ENCODE measurements at regions not wholly inside any gene's neighbourhood (a gene's known extent, or its start where the extent isn't known, plus 50 kb on each side); places are given as distances from the start of the nearest gene placed in this dataset.
"Not testable (repeated sequence)": the region's sequence is repeated elsewhere in the genome, so short reads cannot be mapped to it uniquely, and the experiment has no call there.

GRCh38 chr15:69685512-69686452 is 233.2 kb downstream of the RPLP1 start:
- no peak for DNase-seq

GRCh38 chr15:69686626-69687025 is 234.0 kb downstream of the RPLP1 start:
- no peak for DNase-seq

- no peak for DNase-seq
Observed at GRCh38 chr15:69689133-69689532, 236.5 kb downstream of the RPLP1 start.

GRCh38 chr15:69691307-69692015 is 238.8 kb downstream of the RPLP1 start:
- DNase-seq: no peak

- no peak for DNase-seq
Observed at GRCh38 chr15:69692342-69692741, 239.7 kb downstream of the RPLP1 start.

GRCh38 chr15:69693059-69693458 is 240.4 kb downstream of the RPLP1 start:
- DNase-seq: no peak

GRCh38 chr15:69696946-69697345 is 244.3 kb downstream of the RPLP1 start:
- no peak for DNase-seq

GRCh38 chr15:69697916-69698315 is 245.3 kb downstream of the RPLP1 start:
- DNase-seq: no peak

DNA sequence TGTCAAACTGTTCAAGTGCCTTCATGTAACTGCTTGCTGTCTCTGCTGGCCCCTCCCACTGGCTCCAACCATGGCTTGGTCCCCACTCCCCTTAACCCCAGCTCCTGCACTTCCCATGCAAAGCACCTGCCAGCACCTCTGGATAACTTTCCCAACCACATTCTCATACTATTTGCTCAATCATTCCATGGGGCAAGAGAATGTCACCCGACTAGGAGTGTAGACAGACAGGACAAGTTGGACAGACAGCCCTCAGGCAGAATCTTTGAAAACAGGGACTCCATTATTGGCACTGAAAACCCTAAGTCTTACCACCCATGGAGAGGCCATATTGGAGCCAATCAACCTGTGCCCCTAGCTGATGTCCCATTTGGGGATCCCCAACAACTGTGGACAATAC is 246.5 kb downstream of the RPLP1 start:
- DNase-seq: no peak

- no peak for DNase-seq
Observed at GRCh38 chr15:69700380-69700779, 247.8 kb downstream of the RPLP1 start.

GRCh38 chr15:69701198-69701597 is 248.6 kb downstream of the RPLP1 start:
- no peak for DNase-seq

GRCh38 chr15:69703532-69704187 is 251.0 kb downstream of the RPLP1 start:
- DNase-seq: no peak

DNA sequence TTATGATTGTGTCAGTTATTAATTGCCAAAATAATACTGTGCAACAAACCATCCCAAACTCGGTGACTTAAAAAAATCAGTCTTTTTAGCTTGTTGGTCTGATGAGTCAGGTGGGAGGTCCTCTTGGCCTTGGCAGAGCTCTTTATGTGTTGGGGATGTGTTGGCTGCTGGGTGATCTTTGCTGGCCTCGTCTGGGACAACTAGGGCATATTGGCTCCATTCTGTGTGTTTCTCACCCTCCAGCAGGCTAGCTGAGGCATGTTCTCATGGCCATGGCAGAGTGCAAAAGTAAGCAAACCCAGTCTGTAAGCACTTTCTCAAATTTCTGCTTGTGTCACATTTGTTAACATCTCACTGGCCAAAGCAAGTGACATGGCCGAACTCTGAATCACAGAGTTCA is 251.6 kb downstream of the RPLP1 start:
- DNase-seq: no peak

DNA sequence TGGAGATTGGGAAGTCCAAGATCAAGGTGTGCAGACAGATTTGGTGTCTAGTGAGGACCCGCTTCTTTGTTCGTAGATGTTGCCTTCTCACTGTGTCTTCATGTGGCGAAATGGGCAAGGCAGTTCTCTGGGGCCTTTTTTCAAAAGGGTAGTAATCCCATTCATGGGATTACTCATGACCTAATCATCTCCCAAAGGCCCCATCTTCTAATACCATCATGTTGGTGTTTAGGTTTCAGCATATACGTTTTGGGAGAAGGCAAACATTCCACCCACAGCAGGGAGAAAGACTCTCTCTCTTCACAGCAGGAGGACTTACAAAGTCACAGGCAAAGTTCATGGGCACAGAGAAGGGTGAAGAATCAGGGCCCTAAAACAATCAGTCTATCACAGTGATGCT is 252.1 kb downstream of the RPLP1 start:
- no peak for DNase-seq

DNA sequence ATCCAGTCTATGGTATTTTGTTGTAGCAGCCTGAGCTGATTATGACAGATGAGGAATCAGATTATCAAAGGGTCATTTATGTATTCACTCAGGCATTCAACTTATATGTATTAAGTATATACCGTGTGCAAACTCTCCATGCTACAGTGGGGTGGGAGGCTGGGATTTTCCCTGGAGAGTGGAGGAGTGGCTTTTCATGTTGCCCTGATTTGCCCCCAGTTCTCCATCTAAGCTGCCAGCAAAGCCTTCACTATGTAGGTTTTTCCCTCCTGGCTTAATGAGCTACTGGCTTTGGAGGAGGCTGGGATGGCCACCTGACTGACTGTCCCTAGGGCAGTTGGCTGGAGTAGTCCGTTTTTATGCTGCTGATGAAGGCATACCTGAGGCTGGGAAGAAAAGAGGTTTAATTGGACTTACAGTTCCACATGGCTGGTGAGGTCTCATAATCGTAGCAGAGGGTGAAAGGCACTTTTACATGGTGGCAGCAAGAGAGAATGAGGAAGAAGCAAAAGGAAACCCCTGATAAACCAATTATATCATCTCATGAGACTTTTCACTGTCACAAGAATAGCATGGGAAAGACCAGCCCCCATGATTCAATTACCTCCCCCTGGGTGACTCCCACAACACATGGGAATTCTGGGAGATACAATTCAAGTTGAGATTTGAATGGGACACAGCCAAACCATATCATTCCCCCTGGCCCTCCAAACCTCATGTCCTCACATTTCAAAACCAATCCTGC is 253.9 kb downstream of the RPLP1 start:
- no peak for DNase-seq

GRCh38 chr15:69707241-69707640 is 254.6 kb downstream of the RPLP1 start:
- DNase-seq: not testable (repeated sequence)

- not testable (repeated sequence) for DNase-seq
Observed at GRCh38 chr15:69708436-69709122, 256.0 kb downstream of the RPLP1 start.

DNA sequence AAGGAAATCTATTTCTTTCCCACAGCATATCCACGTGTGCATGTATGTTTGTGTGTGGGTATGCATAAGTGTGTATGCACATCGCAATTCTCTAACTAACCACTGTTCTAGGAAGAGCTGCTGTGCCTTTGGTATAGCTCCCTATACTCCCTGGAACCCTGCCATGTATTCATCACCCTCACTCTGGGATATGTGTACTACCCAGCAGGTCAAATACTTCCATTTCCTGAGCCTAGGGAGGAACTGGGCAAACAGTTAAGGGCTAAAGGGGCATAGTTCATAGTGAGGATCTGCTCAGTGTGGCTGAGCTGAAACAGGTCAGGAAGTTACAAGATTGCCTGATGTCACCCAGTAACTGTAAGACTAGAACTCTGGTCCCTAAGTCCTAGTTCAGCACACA is 260.4 kb downstream of the RPLP1 start:
- no peak for DNase-seq

GRCh38 chr15:69713726-69714559 is 261.3 kb downstream of the RPLP1 start:
- DNase-seq: peak in 4 of 5 experiments; percentile 24 to 97 (median 63)

DNA sequence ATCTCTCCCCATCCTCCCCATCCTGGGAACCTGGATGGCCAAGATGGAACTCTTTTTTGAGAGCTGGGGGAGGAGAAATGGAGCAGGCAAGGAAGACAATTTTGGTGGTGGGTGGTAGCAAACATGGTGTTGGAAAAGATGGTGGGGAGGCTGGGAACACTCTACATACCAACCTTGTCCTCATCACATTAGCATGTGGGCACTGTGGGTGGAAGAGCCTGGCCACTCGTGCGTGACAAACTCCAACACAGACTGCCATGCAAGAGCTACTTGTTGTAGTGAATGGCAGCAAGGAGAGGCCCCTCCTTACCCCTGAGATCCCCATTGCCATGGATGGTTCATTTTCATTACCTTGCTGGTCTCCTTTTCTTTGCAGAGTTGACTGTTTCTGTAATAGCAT is 262.6 kb downstream of the RPLP1 start:
- DNase-seq: no peak

DNA sequence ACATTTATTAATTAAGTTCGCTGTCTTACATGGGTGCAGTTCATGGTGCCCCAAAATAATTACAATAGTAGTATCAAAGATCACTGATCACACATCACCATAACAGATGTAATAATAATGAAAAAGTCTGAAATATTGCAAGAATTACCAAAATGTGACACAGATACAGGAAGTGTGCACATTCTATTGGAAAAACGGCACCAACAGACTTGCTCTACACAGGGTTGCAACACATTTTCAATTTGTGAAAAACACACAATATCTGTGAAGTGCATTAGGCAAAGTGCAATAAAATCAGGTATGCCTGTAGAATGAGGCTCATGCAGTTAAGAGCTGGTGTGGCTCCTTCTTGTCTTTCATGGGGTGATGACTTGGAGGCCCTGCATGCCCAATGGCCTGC is 265.8 kb downstream of the RPLP1 start:
- DNase-seq: no peak

Measured in T-helper 2 cell (primary cell).